DND-41 (cell line): ENCODE measurements at regions not wholly inside any gene's neighbourhood (a gene's known extent, or its start where the extent isn't known, plus 50 kb on each side); places are given as distances from the start of the nearest gene placed in this dataset.
"Not testable (repeated sequence)": the region's sequence is repeated elsewhere in the genome, so short reads cannot be mapped to it uniquely, and the experiment has no call there.

Experiments
- CTCF ChIP-seq: IDR thresholded peaks from 2 replicates; pipeline ENCODE4 v1.5.1; 2012; ENCODE audit warnings: borderline replicate concordance, low read length, moderate library complexity, mild to moderate bottlenecking; ENCODE audit not compliant: poor library complexity, severe bottlenecking; ENCODE audit errors: extremely low read depth
- EZH2 ChIP-seq: IDR thresholded peaks from 3 replicates; pipeline ENCODE4 v1.6.1; 2012; ENCODE audit warnings: borderline replicate concordance, low read depth, mild to moderate bottlenecking, moderate library complexity, low read length, inconsistent platforms; ENCODE audit not compliant: severe bottlenecking

DNA sequence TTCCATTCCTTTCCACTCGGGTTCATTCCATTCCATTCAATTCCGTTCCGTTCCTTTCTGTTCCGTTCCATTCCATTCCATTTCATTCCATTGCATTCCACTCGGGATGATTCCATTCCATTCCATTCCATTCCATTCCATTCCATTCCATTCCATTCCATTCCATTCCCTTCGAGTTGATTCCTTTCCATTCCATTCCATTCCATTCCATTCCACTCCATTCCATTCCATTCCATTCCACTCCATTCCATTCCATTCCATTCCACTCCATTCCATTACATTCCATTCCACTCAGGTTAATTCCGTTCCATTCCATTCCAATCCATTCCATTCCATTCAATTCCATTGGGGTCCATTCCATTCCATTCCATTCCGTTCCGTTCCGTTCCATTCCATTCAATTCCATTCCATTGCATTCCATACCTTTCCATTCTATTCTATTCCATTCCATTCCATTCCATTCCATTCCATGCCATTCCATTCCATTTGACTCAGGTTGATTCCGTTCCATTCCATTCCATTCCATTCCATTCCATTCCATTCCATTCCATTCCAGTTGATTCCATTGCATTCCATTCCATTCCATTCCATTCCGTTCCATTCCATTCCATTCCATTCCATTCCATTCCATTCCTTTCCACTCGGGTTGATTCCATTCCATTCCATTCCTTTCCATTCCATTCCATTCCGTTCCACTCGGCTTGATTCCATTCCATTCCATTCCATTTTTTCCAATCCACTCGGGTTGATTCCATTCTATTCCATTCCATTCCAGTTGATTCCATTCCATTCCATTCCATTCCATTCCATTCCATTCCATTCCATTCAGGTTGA, 132.5 kb downstream of the CWH43 start:
- TF ChIP-seq CTCF, EZH2: not testable (repeated sequence)
